ENCODE measurements at regions not wholly inside any gene's neighbourhood (a gene's known extent, or its start where the extent isn't known, plus 50 kb on each side); places are given as distances from the start of the nearest gene placed in this dataset.

DNA sequence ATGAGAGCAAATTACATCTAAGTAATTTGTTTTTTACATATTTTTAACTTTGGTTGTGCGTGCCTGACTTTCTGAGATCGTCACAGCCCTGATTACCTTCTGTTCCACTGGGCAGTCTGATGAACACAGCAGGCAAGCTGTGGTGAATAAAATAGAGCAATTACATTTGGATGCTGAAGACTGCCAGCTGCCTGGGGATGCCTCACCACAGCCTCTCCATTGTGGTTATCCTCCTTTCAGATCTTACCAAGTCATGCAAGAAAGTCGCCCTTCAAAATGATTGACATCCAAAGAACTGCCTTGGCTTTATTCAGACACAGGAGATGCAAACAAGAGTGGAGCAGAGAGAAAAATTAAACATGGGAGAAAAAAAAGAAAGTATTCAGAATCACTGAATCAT is 456.6 kb upstream of the TMPO start:
- no peak for TF ChIP-seq EZH2 (IDR thresholded peaks at IDR 0.05; ENCODE audit: borderline replicate concordance, insufficient read depth, low read depth, low read length, poor library complexity, severe bottlenecking)
- no peak for TF ChIP-seq CTCF (IDR thresholded peaks at IDR 0.05)
